GM21423 (cell line): ENCODE measurements at regions not wholly inside any gene's neighbourhood (a gene's known extent, or its start where the extent isn't known, plus 50 kb on each side); places are given as distances from the start of the nearest gene placed in this dataset.

Experiments
- ATAC-seq: cut with Tn5 transposase; IDR thresholded peaks from one replicate; pipeline ENCODE4 v1.9.1; 2021; ENCODE audit warnings: mild to moderate bottlenecking, moderate library complexity; ENCODE audit not compliant: unreplicated experiment

- ATAC-seq, result no peak
Observed at GRCh38 chr1:209456878-209457277, 126.6 kb upstream of the CAMK1G start.

GRCh38 chr1:209457401-209458125 lies 126.0 kb upstream of the CAMK1G start:
- no peak for ATAC-seq

- no peak for ATAC-seq
Observed at GRCh38 chr1:209458921-209459320, 124.6 kb upstream of the CAMK1G start.

- ATAC-seq, result no peak
Observed at GRCh38 chr1:209461168-209461567, 122.3 kb upstream of the CAMK1G start.

GRCh38 chr1:209462433-209462832 lies 121.1 kb upstream of the CAMK1G start:
- ATAC-seq, result no peak

- no peak for ATAC-seq
Observed at GRCh38 chr1:209463441-209463840, 120.1 kb upstream of the CAMK1G start.

- ATAC-seq, result no peak
Observed at GRCh38 chr1:209473025-209473424, 110.5 kb upstream of the CAMK1G start.

GRCh38 chr1:209480345-209480744 lies 103.2 kb upstream of the CAMK1G start:
- no peak for ATAC-seq

- no peak for ATAC-seq
Observed at GRCh38 chr1:209483691-209484090, 99.8 kb upstream of the CAMK1G start.

GRCh38 chr1:209484429-209484828 lies 99.1 kb upstream of the CAMK1G start:
- no peak for ATAC-seq

GRCh38 chr1:209485167-209485566 lies 98.3 kb upstream of the CAMK1G start:
- no peak for ATAC-seq

- ATAC-seq, result no peak
Observed at GRCh38 chr1:209485751-209486150, 97.8 kb upstream of the CAMK1G start.

GRCh38 chr1:209486861-209487593 lies 96.5 kb upstream of the CAMK1G start:
- no peak for ATAC-seq

GRCh38 chr1:209490013-209490412 lies 93.5 kb upstream of the CAMK1G start:
- no peak for ATAC-seq

GRCh38 chr1:209491031-209491430 lies 92.5 kb upstream of the CAMK1G start:
- no peak for ATAC-seq

GRCh38 chr1:209491496-209491895 lies 92.0 kb upstream of the CAMK1G start:
- ATAC-seq, result no peak

- no peak for ATAC-seq
Observed at GRCh38 chr1:209491897-209492296, 91.6 kb upstream of the CAMK1G start.

GRCh38 chr1:209493559-209493958 lies 90.0 kb upstream of the CAMK1G start:
- ATAC-seq, result no peak

GRCh38 chr1:209497729-209498128 lies 85.8 kb upstream of the CAMK1G start:
- ATAC-seq, result no peak

- ATAC-seq, result no peak
Observed at GRCh38 chr1:209500993-209501392, 82.5 kb upstream of the CAMK1G start.

- ATAC-seq, result no peak
Observed at GRCh38 chr1:209503196-209503595, 80.3 kb upstream of the CAMK1G start.

- ATAC-seq, result no peak
Observed at GRCh38 chr1:209504571-209504970, 78.9 kb upstream of the CAMK1G start.
